HG02852 (cell line): ENCODE measurements at regions not wholly inside any gene's neighbourhood (a gene's known extent, or its start where the extent isn't known, plus 50 kb on each side); places are given as distances from the start of the nearest gene placed in this dataset.
"Not testable (repeated sequence)": the region's sequence is repeated elsewhere in the genome, so short reads cannot be mapped to it uniquely, and the experiment has no call there.

Source experiments
- ATAC-seq: cut with Tn5 transposase; IDR thresholded peaks from one replicate; pipeline ENCODE4 v1.9.1; 2021; ENCODE audit warnings: mild to moderate bottlenecking, moderate library complexity; ENCODE audit not compliant: unreplicated experiment

DNA sequence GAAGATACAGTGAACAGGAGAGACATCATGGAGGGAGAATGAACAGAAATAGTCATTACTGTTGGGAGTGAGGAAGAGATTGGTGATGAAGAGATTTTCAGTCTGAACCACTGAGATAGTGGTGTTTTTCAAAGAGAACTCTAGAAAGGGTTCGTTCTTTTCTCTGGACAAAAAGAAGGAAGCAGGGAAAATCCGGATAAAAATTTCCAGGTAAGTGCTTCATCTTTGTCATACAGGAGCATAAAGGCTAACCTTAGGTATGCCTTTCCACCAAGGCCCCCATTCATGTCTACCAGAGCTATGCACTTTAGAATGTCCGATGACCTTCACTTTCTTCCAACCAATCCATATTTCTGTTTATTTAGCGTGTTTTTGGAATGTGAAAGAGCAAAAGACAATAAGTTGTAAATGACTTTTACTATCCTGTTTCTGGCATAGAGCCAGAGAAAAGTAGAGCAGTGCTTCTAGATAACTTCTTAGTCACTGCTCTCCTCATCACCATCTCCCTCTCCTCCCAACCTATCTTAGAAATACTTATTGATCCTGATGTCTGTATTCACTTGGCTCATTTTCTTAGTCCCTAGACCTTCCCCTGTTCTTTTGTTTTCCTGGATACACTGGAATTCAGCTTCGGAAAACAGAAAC lies 116.5 kb downstream of the TTC6 start:
- ATAC-seq = no peak

DNA sequence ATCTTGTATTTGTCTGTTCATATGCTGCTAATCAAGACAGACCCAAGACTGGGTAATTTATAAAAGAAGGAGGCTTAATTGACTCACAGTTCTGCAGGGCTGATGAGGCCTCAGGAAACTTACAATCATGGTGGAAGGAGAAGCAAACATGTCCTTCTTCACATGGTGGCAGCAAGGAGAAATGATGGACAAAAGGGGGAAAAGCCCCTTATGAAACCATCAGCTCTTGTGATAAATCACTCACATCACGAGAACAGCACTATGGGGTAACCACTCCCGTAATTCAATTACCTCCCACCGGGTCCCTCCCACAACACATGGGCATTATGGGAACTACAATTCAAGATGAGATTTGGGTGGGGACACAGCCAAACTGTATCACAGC lies 117.0 kb downstream of the TTC6 start:
- not testable (repeated sequence) for ATAC-seq

GRCh38 chr14:37712976-37713431 lies 117.6 kb downstream of the TTC6 start:
- no peak for ATAC-seq

GRCh38 chr14:37720131-37720530 lies 124.7 kb downstream of the TTC6 start:
- no peak for ATAC-seq

DNA sequence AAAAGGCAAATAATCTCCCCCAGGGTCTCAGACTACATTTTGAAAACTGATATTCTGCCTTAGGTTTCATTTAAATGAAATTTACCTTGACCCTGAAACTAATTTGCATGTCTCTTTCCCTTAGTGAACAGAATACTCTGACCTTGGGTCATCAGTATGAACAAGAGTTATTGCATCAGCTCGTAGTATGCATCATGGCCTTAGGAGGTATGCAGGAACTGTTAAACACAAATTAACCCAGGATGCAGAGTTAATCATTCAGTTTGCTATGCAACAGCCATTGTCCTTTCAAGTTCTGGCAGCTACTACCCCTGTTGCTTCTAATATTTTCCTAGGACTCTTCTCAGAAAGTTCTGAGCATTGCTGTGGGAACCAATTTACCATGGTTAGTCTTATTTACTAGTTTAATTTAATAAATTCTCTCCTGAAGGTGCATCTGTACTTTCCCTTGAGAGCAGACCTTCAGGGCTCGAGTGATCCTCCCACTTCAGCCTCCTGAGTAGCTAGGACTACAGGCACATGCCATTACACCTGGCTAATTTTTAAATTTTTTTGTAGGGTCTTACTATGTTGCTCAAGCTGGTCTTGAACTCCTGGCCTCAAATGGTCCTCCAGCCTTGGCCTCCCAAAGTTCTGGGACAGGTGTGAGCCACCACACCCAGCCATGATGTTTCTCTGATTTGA lies 126.7 kb downstream of the TTC6 start:
- no peak for ATAC-seq

- no peak for ATAC-seq
Measured at GRCh38 chr14:37723515-37723914, 128.1 kb downstream of the TTC6 start.

DNA sequence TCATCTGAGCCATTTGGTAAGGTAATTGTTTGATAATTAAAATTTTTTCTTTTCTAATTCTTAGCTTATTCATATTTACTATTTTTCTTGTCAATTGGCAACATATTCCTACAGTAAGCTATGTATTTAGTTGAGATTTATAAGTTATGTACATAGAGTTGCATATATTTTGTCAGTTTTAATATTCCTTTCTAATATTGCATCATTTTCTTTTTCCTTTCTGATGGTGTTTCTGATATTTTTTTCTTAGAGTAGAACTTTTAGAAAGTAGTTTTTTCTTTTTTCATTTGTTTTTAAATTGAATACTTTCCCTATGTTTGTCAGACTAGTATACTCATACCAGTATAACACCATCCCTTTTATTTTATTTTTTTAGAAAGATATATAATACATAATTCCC lies 131.3 kb downstream of the TTC6 start:
- ATAC-seq = no peak

GRCh38 chr14:37729218-37729617 lies 133.8 kb downstream of the TTC6 start:
- ATAC-seq = no peak

DNA sequence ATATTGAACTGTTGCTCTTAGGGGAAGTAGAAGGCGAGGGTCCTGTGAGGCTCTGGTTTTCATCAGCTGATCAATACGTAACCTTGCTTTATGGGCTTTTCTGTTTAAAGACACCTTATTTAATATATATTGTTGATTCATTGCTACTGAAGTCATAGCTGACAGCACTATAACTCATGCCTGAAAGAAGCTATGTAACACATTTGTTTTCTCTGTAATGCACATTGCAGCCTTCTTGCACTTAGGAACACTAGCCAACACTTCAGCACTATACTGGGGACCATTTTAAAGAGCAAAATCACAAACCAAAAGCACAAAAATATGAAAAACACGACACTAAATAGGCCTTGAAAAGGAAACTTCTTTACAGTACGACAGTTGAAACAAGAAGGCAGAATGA lies 135.7 kb downstream of the TTC6 start:
- no peak for ATAC-seq

DNA sequence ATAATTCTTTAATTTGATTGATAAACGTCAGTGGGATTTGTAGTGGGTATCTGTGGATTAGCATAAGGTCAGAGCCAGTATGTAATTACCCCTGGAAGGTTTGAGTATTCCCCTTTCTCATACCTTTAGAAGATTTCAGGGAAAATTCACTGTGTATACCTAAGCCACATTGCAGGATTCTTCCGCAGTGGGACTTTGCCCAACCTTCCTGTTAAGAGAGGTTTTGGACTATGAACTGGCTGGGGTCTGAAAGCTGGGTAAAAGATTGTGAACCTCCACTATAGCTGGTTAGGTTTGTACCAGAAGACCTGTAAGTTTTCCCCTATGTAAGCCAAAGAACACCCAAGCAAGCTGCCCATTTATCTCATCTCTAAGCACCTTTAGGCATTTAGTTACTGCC lies 150.2 kb downstream of the TTC6 start:
- no peak for ATAC-seq

GRCh38 chr14:37746140-37746832 lies 150.9 kb downstream of the TTC6 start:
- ATAC-seq = no peak

GRCh38 chr14:37753459-37753858 lies 158.0 kb downstream of the TTC6 start:
- no peak for ATAC-seq

- ATAC-seq = not testable (repeated sequence)
Measured at GRCh38 chr14:37760275-37760674, 164.8 kb downstream of the TTC6 start.

DNA sequence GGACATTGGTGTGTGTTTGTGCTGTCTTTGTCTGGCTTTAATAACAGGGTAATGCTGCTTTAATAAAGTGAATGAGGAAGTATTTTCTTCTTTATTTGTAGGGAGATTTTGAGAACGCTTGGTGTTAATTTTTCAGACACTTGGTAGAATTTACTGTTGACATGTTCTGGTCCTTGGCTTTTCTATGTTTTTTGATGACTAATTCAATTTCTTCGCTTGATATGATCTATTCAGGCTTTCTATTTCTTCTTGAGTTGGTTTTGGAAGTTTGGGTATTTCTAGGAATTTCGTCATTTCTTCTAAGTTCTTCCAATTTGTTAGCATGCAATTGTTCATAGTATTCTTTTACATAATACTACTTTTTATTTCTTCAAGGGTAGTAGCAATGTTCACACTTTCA lies 167.8 kb downstream of the TTC6 start:
- ATAC-seq = no peak

DNA sequence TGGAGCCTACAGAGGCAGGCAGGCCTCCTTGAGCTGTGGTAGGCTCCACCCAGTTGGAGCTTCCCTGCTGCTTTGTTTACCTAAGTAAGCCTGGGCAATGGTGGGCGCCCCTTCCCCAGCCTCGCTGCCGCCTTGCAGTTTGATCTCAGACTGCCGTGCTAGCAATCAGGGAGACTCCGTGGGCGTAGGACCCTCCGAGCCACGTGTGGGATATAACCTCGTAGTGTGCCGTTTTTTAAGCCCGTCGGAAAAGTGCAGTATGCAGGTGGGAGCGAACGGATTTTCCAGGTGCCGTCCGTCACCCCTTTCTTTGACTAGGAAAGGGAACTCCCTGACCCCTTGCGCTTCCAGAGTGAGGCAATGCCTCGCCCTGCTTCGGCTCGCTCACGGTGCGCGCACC lies 176.9 kb downstream of the TTC6 start:
- ATAC-seq = not testable (repeated sequence)

DNA sequence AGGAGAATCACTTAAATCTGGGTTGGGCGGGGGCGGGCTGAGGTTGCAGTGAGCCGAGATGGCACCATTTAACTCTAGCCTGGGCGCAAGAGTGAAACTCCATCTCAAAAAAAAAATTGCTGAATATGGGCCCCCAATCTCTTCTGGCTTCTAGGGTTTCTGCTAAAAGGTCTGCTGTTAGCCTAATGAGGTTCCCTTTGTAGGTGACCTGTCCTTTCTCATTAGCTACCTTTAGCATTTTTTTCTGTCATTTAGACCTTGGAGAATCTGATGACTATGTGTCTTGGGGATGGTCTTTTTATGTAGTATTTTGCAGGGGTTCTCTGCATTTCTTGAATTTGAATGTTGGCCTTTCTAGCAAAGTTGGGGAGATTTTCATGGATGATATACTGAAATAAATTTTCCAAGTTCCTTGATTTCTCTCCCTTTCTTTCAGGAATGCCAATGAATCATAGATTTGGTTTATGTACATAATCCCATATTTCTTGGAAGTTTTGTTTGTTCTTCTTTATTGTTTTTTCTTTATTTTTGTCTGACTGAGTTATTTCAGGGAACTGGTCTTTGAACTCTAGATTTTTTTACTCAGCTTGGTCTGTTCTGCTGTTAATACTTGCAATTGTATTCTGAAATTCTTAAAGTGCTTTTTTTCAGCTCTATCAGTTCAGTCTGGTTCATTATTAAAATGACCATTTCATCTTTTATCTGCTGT lies 181.5 kb downstream of the TTC6 start:
- no peak for ATAC-seq

- no peak for ATAC-seq
Measured at GRCh38 chr14:37778135-37778943, 182.9 kb downstream of the TTC6 start.

GRCh38 chr14:37779480-37779879 lies 184.1 kb downstream of the TTC6 start:
- ATAC-seq = no peak

DNA sequence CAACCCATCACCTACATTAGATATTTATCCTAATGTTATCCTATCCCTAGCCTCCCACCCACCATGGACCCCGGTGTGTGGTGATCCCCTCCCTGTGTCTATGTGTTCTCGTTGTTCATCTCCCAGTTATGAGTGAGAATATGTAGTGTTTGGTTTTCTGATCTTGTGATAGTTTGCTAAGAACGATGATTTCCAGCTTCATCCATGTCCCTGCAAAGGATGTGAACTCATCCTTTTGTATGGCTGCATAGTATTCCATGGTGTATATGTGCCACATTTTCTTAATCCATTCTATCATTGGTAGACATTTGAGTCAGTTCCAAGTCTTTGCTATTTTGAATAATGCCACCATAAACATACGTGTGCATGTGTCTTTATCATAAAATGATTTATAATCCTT lies 185.3 kb downstream of the TTC6 start:
- ATAC-seq = not testable (repeated sequence)

DNA sequence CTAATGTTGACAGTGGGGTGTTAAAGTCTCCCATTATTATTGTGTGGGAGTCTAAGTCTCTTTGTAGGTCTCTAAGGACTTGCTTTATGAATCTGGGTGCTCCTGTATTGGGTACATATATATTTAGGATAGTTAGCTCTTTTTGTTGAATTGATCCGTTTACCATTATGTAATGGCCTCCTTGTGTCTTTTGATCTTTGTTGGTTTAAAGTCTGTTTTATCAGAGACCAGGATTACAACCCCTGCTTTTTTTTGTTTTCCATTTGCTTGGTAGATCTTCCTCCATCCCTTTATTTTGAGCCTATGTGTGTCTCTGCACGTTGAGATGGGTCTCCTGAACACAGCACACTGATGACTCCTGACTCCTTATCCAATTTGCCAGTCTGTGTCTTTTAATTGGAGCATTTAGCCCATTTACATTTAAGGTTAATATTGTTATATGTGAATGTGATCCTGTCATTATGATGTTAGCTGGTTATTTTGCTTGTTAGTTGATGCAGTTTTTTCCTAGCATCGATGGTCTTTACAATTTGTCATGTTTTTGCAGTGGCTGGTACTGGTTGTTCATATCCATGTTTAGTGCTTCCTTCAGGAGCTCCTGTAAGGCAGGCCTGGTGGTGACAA lies 188.9 kb downstream of the TTC6 start:
- not testable (repeated sequence) for ATAC-seq
